Peyer's patch (tissue), 4 donors: ENCODE measurements at regions not wholly inside any gene's neighbourhood (a gene's known extent, or its start where the extent isn't known, plus 50 kb on each side); places are given as distances from the start of the nearest gene placed in this dataset.
A peak's percentile ranks its signal among the peaks of the same experiment; 100 is the strongest.

Experiments used
- DNase-seq, 3 donors: peaks; one replicate each; pipeline ENCODE4 v3.0.0-alpha.2; 2017 to 2019
- H3K27ac ChIP-seq, 4 donors: fragments of 200-600 bp; sonication (generic); one replicate each; pipeline ENCODE4 v1.5.1; 2016 to 2019
- H3K27me3 ChIP-seq, 2 donors: fragments of 200-600 bp; sonication (generic); one replicate each; pipeline ENCODE4 v1.5.1; 2019
- H3K36me3 ChIP-seq, 3 donors: fragments of 200-600 bp; sonication (generic); one replicate each; pipeline ENCODE4 v1.5.1; 2016 to 2019
- H3K4me1 ChIP-seq, 4 donors: fragments of 200-600 bp; sonication (generic); one replicate each; pipeline ENCODE4 v1.5.1; 2016 to 2019
- H3K4me3 ChIP-seq, 4 donors: fragments of 200-600 bp; sonication (generic); 1 replicate in 3 of 4; 2 replicates in 1 of 4; pipeline ENCODE4 v1.5.1; 2016 to 2019; ENCODE audit warnings: mild to moderate bottlenecking in 1 of 4
- H3K9me3 ChIP-seq, 4 donors: fragments of 200-600 bp; sonication (generic); one replicate each; pipeline ENCODE4 v1.5.1; 2016 to 2019; ENCODE audit warnings: mild to moderate bottlenecking in 1 of 4
- CTCF ChIP-seq, 6 experiments: fragments of 450-650 bp in 4 of 6; fragments of 200-600 bp in 2 of 6; sonication (generic) in 1 of 6; IDR thresholded peaks; one replicate each; pipeline ENCODE4 v1.5.1; 2017 to 2019; ENCODE audit warnings: antibody characterized with exemption in 6 of 6, mild to moderate bottlenecking in 3 of 6, moderate library complexity in 1 of 6
- POLR2A ChIP-seq, 2 donors: fragments of 450-650 bp; IDR thresholded peaks; one replicate each; pipeline ENCODE4 v1.5.1; 2017; ENCODE audit warnings: antibody characterized with exemption in 2 of 2, mild to moderate bottlenecking in 2 of 2, moderate library complexity in 2 of 2

GRCh38 chr10:3248526-3249306 lies 76.1 kb upstream of the PITRM1 start:
- H3K4me3 ChIP-seq = no peak overlapping the region
- peak in 1 of 3 donors; percentile 38 for DNase-seq
- H3K4me1 ChIP-seq = no peaks in the 10 kb centered on the region
- H3K27me3 ChIP-seq = no peaks in the 10 kb centered on the region
- no peaks in the 10 kb centered on the region for H3K36me3 ChIP-seq
- no peaks in the 10 kb centered on the region for H3K9me3 ChIP-seq
- peak overlapping the region in 2 of 4 donors; percentile 23 to 54 for H3K27ac ChIP-seq
- no peak for TF ChIP-seq CTCF (IDR thresholded peaks at IDR 0.05)
- no peak for TF ChIP-seq POLR2A (IDR thresholded peaks at IDR 0.05)

GRCh38 chr10:3245395-3245794 lies 72.8 kb upstream of the PITRM1 start:
- Histone ChIP-seq H3K9me3 (no peaks in the 10 kb centered on the region), H3K36me3 (no peaks in the 10 kb centered on the region)

GRCh38 chr10:3241967-3242650 lies 69.5 kb upstream of the PITRM1 start:
- H3K27me3 ChIP-seq = no peaks in the 10 kb centered on the region
- H3K4me3 ChIP-seq = no peak overlapping the region
- no peaks in the 10 kb centered on the region for H3K9me3 ChIP-seq
- H3K36me3 ChIP-seq = no peaks in the 10 kb centered on the region
- no peak overlapping the region for H3K27ac ChIP-seq
- TF ChIP-seq CTCF (IDR thresholded peaks at IDR 0.05) = no peak
- no peak for TF ChIP-seq POLR2A (IDR thresholded peaks at IDR 0.05)
- DNase-seq = no peak
- peaks cover 0 to 7% (median 0%) of the 10 kb centered on the region in 4 donors for H3K4me1 ChIP-seq

More at GRCh38 chr10:3245395-3245794, 72.8 kb upstream of the PITRM1 start:
- H3K27ac ChIP-seq = no peak overlapping the region
- H3K27me3 ChIP-seq = no peaks in the 10 kb centered on the region
- no peak for TF ChIP-seq CTCF (IDR thresholded peaks at IDR 0.05)
- no peak for TF ChIP-seq POLR2A (IDR thresholded peaks at IDR 0.05)
- DNase-seq = no peak
- H3K4me3 ChIP-seq = no peak overlapping the region
- H3K4me1 ChIP-seq = no peaks in the 10 kb centered on the region

- TF ChIP-seq POLR2A (IDR thresholded peaks at IDR 0.05) = no peak
- TF ChIP-seq CTCF (IDR thresholded peaks at IDR 0.05) = no peak
- Histone ChIP-seq H3K9me3 (no peaks in the 10 kb centered on the region), H3K4me3 (no peak overlapping the region), H3K4me1 (peaks cover 0 to 7% (median 0%) of the 10 kb centered on the region in 4 donors), H3K27ac (no peak overlapping the region), H3K36me3 (no peaks in the 10 kb centered on the region), H3K27me3 (no peaks in the 10 kb centered on the region)
- DNase-seq = no peak
Observed at GRCh38 chr10:3241274-3241921, 68.8 kb upstream of the PITRM1 start.

- H3K9me3 ChIP-seq = no peaks in the 10 kb centered on the region
- H3K4me1 ChIP-seq = peaks cover 0 to 7% (median 0%) of the 10 kb centered on the region in 4 donors
- H3K4me3 ChIP-seq = no peak overlapping the region
- H3K36me3 ChIP-seq = no peaks in the 10 kb centered on the region
- TF ChIP-seq CTCF (IDR thresholded peaks at IDR 0.05) (no peak), POLR2A (IDR thresholded peaks at IDR 0.05) (no peak)
- DNase-seq = no peak
- H3K27me3 ChIP-seq = no peaks in the 10 kb centered on the region
- no peak overlapping the region for H3K27ac ChIP-seq
Observed at GRCh38 chr10:3239920-3240894, 67.6 kb upstream of the PITRM1 start.
